ENCODE measurements at regions not wholly inside any gene's neighbourhood (a gene's known extent, or its start where the extent isn't known, plus 50 kb on each side); places are given as distances from the start of the nearest gene placed in this dataset.

DNA sequence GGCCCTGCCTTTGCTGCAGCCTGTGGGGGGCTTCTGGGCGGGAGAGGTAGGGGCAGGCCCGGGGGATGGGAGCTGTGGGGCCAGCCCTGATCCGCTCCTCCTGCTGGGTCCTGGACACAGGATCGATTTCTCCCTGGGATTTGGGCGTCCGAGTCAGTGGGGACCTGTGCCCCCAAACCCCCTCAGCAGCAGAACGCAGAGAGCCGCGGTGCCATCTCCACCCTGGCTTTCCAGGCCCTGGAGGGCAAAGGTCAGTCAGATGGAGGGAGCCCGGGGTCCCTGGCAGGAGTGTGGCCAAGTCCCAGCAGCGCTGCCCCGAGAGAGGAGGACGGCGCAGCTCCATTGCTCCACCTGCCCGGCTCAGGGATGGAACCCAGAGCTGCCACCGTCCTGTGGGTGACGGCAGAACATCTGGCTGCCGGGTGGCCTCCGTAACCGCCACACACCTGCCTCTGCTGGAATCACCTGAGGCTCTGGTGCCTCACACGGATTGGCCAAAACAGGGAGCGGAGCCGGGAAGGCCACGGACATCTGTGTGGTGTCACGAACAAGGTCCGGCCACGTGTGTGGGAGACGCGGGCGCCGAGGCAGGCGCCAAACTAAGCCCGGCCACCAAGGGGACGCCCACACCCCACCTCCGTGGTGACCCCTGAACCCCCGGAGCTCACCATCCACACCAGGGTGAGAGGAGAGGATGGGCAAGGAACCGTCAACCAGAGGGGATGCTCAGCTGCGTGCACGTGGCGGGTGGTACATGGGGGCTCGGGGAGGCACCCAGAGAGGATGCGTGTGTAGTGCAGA is 80.3 kb upstream of the FBRSL1 start:
- TF ChIP-seq, protein P1, sequence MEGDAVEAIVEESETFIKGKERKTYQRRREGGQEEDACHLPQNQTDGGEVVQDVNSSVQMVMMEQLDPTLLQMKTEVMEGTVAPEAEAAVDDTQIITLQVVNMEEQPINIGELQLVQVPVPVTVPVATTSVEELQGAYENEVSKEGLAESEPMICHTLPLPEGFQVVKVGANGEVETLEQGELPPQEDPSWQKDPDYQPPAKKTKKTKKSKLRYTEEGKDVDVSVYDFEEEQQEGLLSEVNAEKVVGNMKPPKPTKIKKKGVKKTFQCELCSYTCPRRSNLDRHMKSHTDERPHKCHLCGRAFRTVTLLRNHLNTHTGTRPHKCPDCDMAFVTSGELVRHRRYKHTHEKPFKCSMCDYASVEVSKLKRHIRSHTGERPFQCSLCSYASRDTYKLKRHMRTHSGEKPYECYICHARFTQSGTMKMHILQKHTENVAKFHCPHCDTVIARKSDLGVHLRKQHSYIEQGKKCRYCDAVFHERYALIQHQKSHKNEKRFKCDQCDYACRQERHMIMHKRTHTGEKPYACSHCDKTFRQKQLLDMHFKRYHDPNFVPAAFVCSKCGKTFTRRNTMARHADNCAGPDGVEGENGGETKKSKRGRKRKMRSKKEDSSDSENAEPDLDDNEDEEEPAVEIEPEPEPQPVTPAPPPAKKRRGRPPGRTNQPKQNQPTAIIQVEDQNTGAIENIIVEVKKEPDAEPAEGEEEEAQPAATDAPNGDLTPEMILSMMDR (IDR thresholded peaks at IDR 0.05) = no peak
- no peak for TF ChIP-seq POLR2A (IDR thresholded peaks at IDR 0.05)

All from body of pancreas (tissue), 4 donors.